DND-41 (cell line): ENCODE measurements at regions not wholly inside any gene's neighbourhood (a gene's known extent, or its start where the extent isn't known, plus 50 kb on each side); places are given as distances from the start of the nearest gene placed in this dataset.

ENCODE experiments used
- ATAC-seq: fragments of 200-7000 bp; cut with Tn5 transposase; 3 replicates; pipeline ENCODE4 v1.9.1; 2021; ENCODE audit warnings: low read depth; ENCODE audit not compliant: insufficient read depth
- DNase-seq: peaks from one replicate; pipeline ENCODE4 v3.0.0-alpha.2; 2020
- H2AFZ ChIP-seq: 2 replicates; pipeline ENCODE4 v1.6.0; 2012; ENCODE audit warnings: low read depth, low read length
- H3K27ac ChIP-seq: 2 replicates; pipeline ENCODE4 v1.5.1; 2012; ENCODE audit warnings: low read length, inconsistent platforms
- H3K27me3 ChIP-seq: fragments of 200-600 bp; sonication (generic); 2 replicates; pipeline ENCODE4 v1.6.0; 2012; ENCODE audit warnings: low read length, mild to moderate bottlenecking, inconsistent platforms; ENCODE audit not compliant: insufficient read depth, poor library complexity
- H3K36me3 ChIP-seq: 2 replicates; pipeline ENCODE4 v1.5.1; 2012; ENCODE audit warnings: low read length, inconsistent platforms; ENCODE audit not compliant: insufficient read depth
- H3K4me1 ChIP-seq: 2 replicates; pipeline ENCODE4 v1.5.1; 2012; ENCODE audit warnings: mild to moderate bottlenecking, low read length; ENCODE audit not compliant: insufficient read depth
- H3K4me2 ChIP-seq: 2 replicates; pipeline ENCODE4 v1.6.0; 2012; ENCODE audit warnings: mild to moderate bottlenecking, moderate library complexity, low read length, inconsistent platforms; ENCODE audit not compliant: insufficient read depth
- H3K4me3 ChIP-seq, 2 experiments: fragments of 200-600 bp in 1 of 2; shearing (Covaris generic) in 1 of 2; 2 replicates each; pipeline ENCODE4 v1.5.1; 2012 to 2016; ENCODE audit warnings: inconsistent platforms in 2 of 2, low read length in 2 of 2, mild to moderate bottlenecking in 2 of 2, low read depth in 1 of 2, moderate library complexity in 1 of 2
- H3K79me2 ChIP-seq: 2 replicates; pipeline ENCODE4 v1.6.0; 2012; ENCODE audit warnings: low read length, inconsistent platforms; ENCODE audit not compliant: insufficient read depth
- H3K9ac ChIP-seq: 2 replicates; pipeline ENCODE4 v1.6.0; 2012; ENCODE audit warnings: low read depth, mild to moderate bottlenecking, inconsistent platforms, low read length, moderate library complexity
- H3K9me3 ChIP-seq: 2 replicates; pipeline ENCODE4 v1.5.1; 2012; ENCODE audit warnings: low read length, moderate library complexity, mild to moderate bottlenecking, inconsistent platforms; ENCODE audit not compliant: insufficient read depth, severe bottlenecking
- H4K20me1 ChIP-seq: 2 replicates; pipeline ENCODE4 v1.6.0; 2012; ENCODE audit warnings: low read length; ENCODE audit not compliant: insufficient read depth
- CTCF ChIP-seq: IDR thresholded peaks from 2 replicates; pipeline ENCODE4 v1.5.1; 2012; ENCODE audit warnings: borderline replicate concordance, low read length, moderate library complexity, mild to moderate bottlenecking; ENCODE audit not compliant: poor library complexity, severe bottlenecking; ENCODE audit errors: extremely low read depth
- EZH2 ChIP-seq: IDR thresholded peaks from 3 replicates; pipeline ENCODE4 v1.6.1; 2012; ENCODE audit warnings: borderline replicate concordance, low read depth, mild to moderate bottlenecking, moderate library complexity, low read length, inconsistent platforms; ENCODE audit not compliant: severe bottlenecking

GRCh38 chr11:116226731-116227130 is 546.1 kb downstream of the BUD13 start:
- H3K36me3 ChIP-seq = no peaks in the 10 kb centered on the region
- H4K20me1 ChIP-seq = no peaks in the 10 kb centered on the region
- DNase-seq (no peak), ATAC-seq (no peak)
- H3K79me2 ChIP-seq = no peaks in the 10 kb centered on the region
- H3K9me3 ChIP-seq = no peaks in the 10 kb centered on the region
- H3K27ac ChIP-seq = no peak overlapping the region
- no peak overlapping the region for H3K9ac ChIP-seq
- TF ChIP-seq CTCF (no peak), EZH2 (no peak)
- H3K27me3 ChIP-seq = peaks cover 11% of the 10 kb centered on the region
- H3K4me2 ChIP-seq = no peak overlapping the region
- H3K4me3 ChIP-seq = no peak overlapping the region
- no peak overlapping the region for H2AFZ ChIP-seq
- H3K4me1 ChIP-seq = no peaks in the 10 kb centered on the region

- no peak for TF ChIP-seq CTCF
- TF ChIP-seq EZH2 = no peak
- H4K20me1 ChIP-seq = no peaks in the 10 kb centered on the region
- no peak overlapping the region for H2AFZ ChIP-seq
- no peaks in the 10 kb centered on the region for H3K36me3 ChIP-seq
- DNase-seq (no peak), ATAC-seq (no peak)
- H3K4me1 ChIP-seq = no peaks in the 10 kb centered on the region
- no peak overlapping the region for H3K27ac ChIP-seq
- H3K4me3 ChIP-seq = no peak overlapping the region
- H3K79me2 ChIP-seq = no peaks in the 10 kb centered on the region
- no peaks in the 10 kb centered on the region for H3K9me3 ChIP-seq
- no peak overlapping the region for H3K4me2 ChIP-seq
- H3K9ac ChIP-seq = no peak overlapping the region
- H3K27me3 ChIP-seq = peaks cover 11% of the 10 kb centered on the region
Measured at GRCh38 chr11:116225784-116226585, 546.8 kb downstream of the BUD13 start.

DNA sequence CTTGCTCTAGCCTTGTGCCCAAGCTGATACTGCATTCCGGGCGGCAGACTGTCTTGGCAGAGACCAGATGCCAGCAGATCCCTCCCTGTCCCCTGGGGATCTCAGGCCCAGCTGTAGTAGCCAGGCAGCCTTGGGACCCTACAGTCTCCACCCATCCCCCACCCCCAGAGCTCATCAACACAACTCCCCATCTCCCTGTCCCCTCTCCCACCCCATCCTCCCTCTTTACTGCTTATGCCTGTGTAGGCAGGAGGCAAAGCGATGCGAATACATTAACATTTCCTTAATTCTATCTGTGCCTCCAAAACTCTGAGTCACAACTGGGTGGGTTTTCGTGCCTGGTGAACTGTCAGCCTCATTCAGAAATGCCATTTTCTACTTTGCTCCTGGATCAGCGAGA is 547.6 kb downstream of the BUD13 start:
- H3K4me2 ChIP-seq = no peak overlapping the region
- no peak for TF ChIP-seq CTCF
- no peak for TF ChIP-seq EZH2
- H3K27me3 ChIP-seq = peaks cover 11% of the 10 kb centered on the region
- ATAC-seq (no peak), DNase-seq (no peak)
- no peak overlapping the region for H3K27ac ChIP-seq
- H3K79me2 ChIP-seq = no peaks in the 10 kb centered on the region
- no peaks in the 10 kb centered on the region for H3K4me1 ChIP-seq
- no peak overlapping the region for H2AFZ ChIP-seq
- no peak overlapping the region for H3K9ac ChIP-seq
- H3K9me3 ChIP-seq = no peaks in the 10 kb centered on the region
- no peak overlapping the region for H3K4me3 ChIP-seq
- no peaks in the 10 kb centered on the region for H3K36me3 ChIP-seq
- no peaks in the 10 kb centered on the region for H4K20me1 ChIP-seq
